Gastroesophageal sphincter (tissue), 3 donors: ENCODE measurements at regions not wholly inside any gene's neighbourhood (a gene's known extent, or its start where the extent isn't known, plus 50 kb on each side); places are given as distances from the start of the nearest gene placed in this dataset.

Source experiments
- CTCF ChIP-seq, 4 experiments: fragments of 200-600 bp in 2 of 4; fragments of 450-650 bp in 2 of 4; sonication (generic) in 1 of 4; IDR thresholded peaks; one replicate each; pipeline ENCODE4 v1.5.1; 2017 to 2019; ENCODE audit warnings: antibody characterized with exemption in 4 of 4, mild to moderate bottlenecking in 2 of 4, moderate library complexity in 2 of 4
- EP300 ChIP-seq: sonication (generic); formaldehyde crosslinking; IDR thresholded peaks from one replicate; pipeline ENCODE4 v1.6.1; 2017; ENCODE audit warnings: antibody characterized with exemption, mild to moderate bottlenecking
- POLR2A ChIP-seq, 2 donors: fragments of 450-650 bp; IDR thresholded peaks; one replicate each; pipeline ENCODE4 v1.6.1; 2017; ENCODE audit warnings: antibody characterized with exemption in 2 of 2, mild to moderate bottlenecking in 2 of 2, moderate library complexity in 1 of 2
- POLR2AphosphoS5 ChIP-seq: sonication (generic); formaldehyde crosslinking; IDR thresholded peaks from one replicate; pipeline ENCODE4 v1.6.1; 2017; ENCODE audit warnings: antibody characterized with exemption

- TF ChIP-seq CTCF (IDR thresholded peaks at IDR 0.05) (no peak), POLR2AphosphoS5 (no peak), EP300 (no peak), POLR2A (IDR thresholded peaks at IDR 0.05) (no peak)
These were observed 162.8 kb upstream of the PRDX4 start for GRCh38 chrX:23504540-23504884.
